ENCODE measurements at regions not wholly inside any gene's neighbourhood (a gene's known extent, or its start where the extent isn't known, plus 50 kb on each side); places are given as distances from the start of the nearest gene placed in this dataset.

- TF ChIP-seq CTCF (IDR thresholded peaks at IDR 0.05; ENCODE audit: insufficient read depth, low read length, poor library complexity, severe bottlenecking), result no peak
- Histone ChIP-seq H3K36me3 (ENCODE audit: control insufficient read depth, insufficient read depth, low read length) (no peaks in the 10 kb centered on the region), H3K27me3 (ENCODE audit: control insufficient read depth, insufficient read depth, low read length) (no peaks in the 10 kb centered on the region), H3K4me3 (ENCODE audit: low read depth, low read length) (no peak overlapping the region)
- DNase-seq (ENCODE audit: low read depth), result no peak
Measured at GRCh38 chr1:93739472-93739871, 57.8 kb upstream of the BCAR3 start.

DNA sequence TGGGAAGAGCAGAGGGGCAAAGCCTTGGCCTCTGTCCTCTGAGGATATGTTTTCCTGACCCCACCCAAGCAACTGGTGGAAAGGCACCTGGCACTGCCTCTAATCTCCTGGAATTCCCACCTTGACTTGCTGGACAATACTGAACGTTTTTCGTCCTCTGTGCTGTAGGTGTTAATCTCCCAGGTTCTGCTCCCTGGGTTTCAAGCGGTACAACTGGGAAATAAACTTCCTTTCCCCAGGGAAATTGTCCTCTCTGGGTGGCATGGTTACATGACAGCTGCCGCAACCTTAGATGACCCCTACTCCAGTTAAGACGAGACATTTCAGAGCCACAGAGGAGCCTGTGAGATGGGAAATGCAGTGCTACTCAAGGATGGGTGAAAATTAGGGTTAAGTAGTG lies 57.3 kb upstream of the BCAR3 start:
- TF ChIP-seq CTCF (IDR thresholded peaks at IDR 0.05; ENCODE audit: insufficient read depth, low read length, poor library complexity, severe bottlenecking), result no peak

GRCh38 chr1:93738075-93738622 lies 56.5 kb upstream of the BCAR3 start:
- DNase-seq (ENCODE audit: low read depth), result peak; percentile 68

More for the DNA sequence above, 57.3 kb upstream of the BCAR3 start:
- no peaks in the 10 kb centered on the region for H3K27me3 ChIP-seq (ENCODE audit: control insufficient read depth, insufficient read depth, low read length)
- H3K36me3 ChIP-seq (ENCODE audit: control insufficient read depth, insufficient read depth, low read length), result no peaks in the 10 kb centered on the region
- DNase-seq (ENCODE audit: low read depth), result no peak
- no peak overlapping the region for H3K4me3 ChIP-seq (ENCODE audit: low read depth, low read length)

GRCh38 chr1:93735722-93736121 lies 54.1 kb upstream of the BCAR3 start:
- Histone ChIP-seq H3K36me3 (ENCODE audit: control insufficient read depth, insufficient read depth, low read length) (no peaks in the 10 kb centered on the region), H3K27me3 (ENCODE audit: control insufficient read depth, insufficient read depth, low read length) (no peaks in the 10 kb centered on the region), H3K4me3 (ENCODE audit: low read depth, low read length) (no peak overlapping the region)
- TF ChIP-seq CTCF (IDR thresholded peaks at IDR 0.05; ENCODE audit: insufficient read depth, low read length, poor library complexity, severe bottlenecking), result peak; percentile 11
- peak; percentile 52 for DNase-seq (ENCODE audit: low read depth)

More at GRCh38 chr1:93738075-93738622, 56.5 kb upstream of the BCAR3 start:
- Histone ChIP-seq H3K4me3 (ENCODE audit: low read depth, low read length) (no peak overlapping the region), H3K36me3 (ENCODE audit: control insufficient read depth, insufficient read depth, low read length) (no peaks in the 10 kb centered on the region), H3K27me3 (ENCODE audit: control insufficient read depth, insufficient read depth, low read length) (no peaks in the 10 kb centered on the region)
- TF ChIP-seq CTCF (IDR thresholded peaks at IDR 0.05; ENCODE audit: insufficient read depth, low read length, poor library complexity, severe bottlenecking), result no peak

DNA sequence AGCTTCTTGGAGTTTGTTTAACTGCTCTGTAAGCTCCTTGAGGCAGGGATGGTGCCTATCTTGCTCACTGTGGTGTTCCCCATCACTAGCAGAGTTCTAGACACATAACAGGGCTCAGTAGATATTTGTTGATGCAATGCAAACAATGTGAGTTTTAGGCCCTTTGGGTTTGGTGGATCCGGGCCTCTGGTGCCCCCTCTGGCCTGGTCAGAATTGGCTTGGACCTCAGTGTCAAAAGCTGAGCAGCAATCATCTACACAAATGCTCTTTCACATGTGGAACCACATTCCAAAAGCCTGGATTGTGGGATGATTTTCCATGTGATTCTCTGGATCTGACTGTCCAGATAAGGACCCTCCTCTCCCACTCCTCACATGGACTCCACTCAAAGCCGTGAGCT lies 53.4 kb upstream of the BCAR3 start:
- peak; percentile 25 for TF ChIP-seq CTCF (IDR thresholded peaks at IDR 0.05; ENCODE audit: insufficient read depth, low read length, poor library complexity, severe bottlenecking)
- Histone ChIP-seq H3K36me3 (ENCODE audit: control insufficient read depth, insufficient read depth, low read length) (no peaks in the 10 kb centered on the region), H3K4me3 (ENCODE audit: low read depth, low read length) (no peak overlapping the region), H3K27me3 (ENCODE audit: control insufficient read depth, insufficient read depth, low read length) (no peaks in the 10 kb centered on the region)
- DNase-seq (ENCODE audit: low read depth), result no peak

DNA sequence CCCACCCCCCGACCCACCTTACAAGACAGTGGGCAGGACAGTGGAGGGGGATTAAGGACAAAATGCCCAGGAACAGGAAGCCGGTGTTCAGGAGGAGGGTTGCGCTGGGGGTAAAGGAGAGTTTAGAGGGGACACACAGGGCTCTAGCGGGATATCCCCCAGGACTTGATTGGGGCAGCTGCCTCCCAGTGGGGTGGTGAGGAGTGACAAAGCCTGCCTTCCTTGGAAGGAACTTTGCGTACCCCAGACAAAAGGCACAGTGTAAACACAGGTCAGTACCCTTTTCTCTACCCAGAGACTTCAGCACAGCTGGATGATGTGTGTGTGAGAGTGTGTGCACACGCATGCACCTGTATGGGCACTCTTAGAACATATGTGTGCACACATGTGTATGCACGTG lies 51.7 kb upstream of the BCAR3 start:
- DNase-seq (ENCODE audit: low read depth), result no peak
- TF ChIP-seq CTCF (IDR thresholded peaks at IDR 0.05; ENCODE audit: insufficient read depth, low read length, poor library complexity, severe bottlenecking), result no peak
- H3K27me3 ChIP-seq (ENCODE audit: control insufficient read depth, insufficient read depth, low read length), result no peaks in the 10 kb centered on the region
- no peaks in the 10 kb centered on the region for H3K36me3 ChIP-seq (ENCODE audit: control insufficient read depth, insufficient read depth, low read length)
- H3K4me3 ChIP-seq (ENCODE audit: low read depth, low read length), result no peak overlapping the region
